Neuronal stem cell (in vitro differentiated cells): ENCODE measurements at regions not wholly inside any gene's neighbourhood (a gene's known extent, or its start where the extent isn't known, plus 50 kb on each side); places are given as distances from the start of the nearest gene placed in this dataset.

Source experiments
- DNase-seq: peaks from one replicate; pipeline ENCODE4 v3.0.0-alpha.2; 2013; ENCODE audit warnings: low spot score
- H2AFZ ChIP-seq: one replicate; pipeline ENCODE4 v1.6.1; 2013; ENCODE audit warnings: mild to moderate bottlenecking, low read length, inconsistent platforms
- H2AK5ac ChIP-seq: 2 replicates; pipeline ENCODE4 v1.6.1; 2013; ENCODE audit warnings: low read depth, mild to moderate bottlenecking, inconsistent platforms, low read length, moderate library complexity, mixed read lengths
- H2BK120ac ChIP-seq: 2 replicates; pipeline ENCODE4 v1.6.1; 2013; ENCODE audit warnings: low read depth, mild to moderate bottlenecking, inconsistent platforms, low read length, moderate library complexity, mixed read lengths
- H2BK12ac ChIP-seq: one replicate; pipeline ENCODE4 v1.6.1; 2013; ENCODE audit warnings: low read length, inconsistent platforms
- H2BK15ac ChIP-seq: 2 replicates; pipeline ENCODE4 v1.6.1; 2013; ENCODE audit warnings: mild to moderate bottlenecking, low read length, inconsistent platforms, mixed read lengths
- H2BK5ac ChIP-seq: one replicate; pipeline ENCODE4 v1.6.1; 2013; ENCODE audit warnings: inconsistent platforms, mild to moderate bottlenecking, low read length, moderate library complexity
- H3K14ac ChIP-seq: one replicate; pipeline ENCODE4 v1.6.1; 2013; ENCODE audit warnings: low read length, inconsistent platforms
- H3K18ac ChIP-seq: 2 replicates; pipeline ENCODE4 v1.6.1; 2013; ENCODE audit warnings: low read length, inconsistent platforms
- H3K23ac ChIP-seq: 2 replicates; pipeline ENCODE4 v1.6.1; 2013; ENCODE audit warnings: low read depth, mild to moderate bottlenecking, mixed read lengths, low read length, inconsistent platforms; ENCODE audit not compliant: poor library complexity
- H3K27ac ChIP-seq: replicated peaks from 3 replicates; pipeline ENCODE4 v1.5.1; 2013; ENCODE audit warnings: low read length, inconsistent platforms
- H3K27me3 ChIP-seq, 3 experiments: 2 replicates each; pipeline ENCODE4 v1.6.1; 2013; ENCODE audit warnings: low read length in 3 of 3, mild to moderate bottlenecking in 2 of 3, inconsistent platforms in 1 of 3, low read depth in 1 of 3, mixed read lengths in 1 of 3, moderate library complexity in 1 of 3; ENCODE audit not compliant: control insufficient read depth in 3 of 3, insufficient read depth in 3 of 3
- H3K36me3 ChIP-seq, 2 donors: replicated peaks in 1 of 2; 2 replicates each; pipeline ENCODE4 v1.6.1; 2013; ENCODE audit warnings: low read length in 2 of 2; ENCODE audit not compliant: control insufficient read depth in 2 of 2, insufficient read depth in 2 of 2
- H3K4ac ChIP-seq: 2 replicates; pipeline ENCODE4 v1.6.1; 2013; ENCODE audit warnings: inconsistent platforms, mild to moderate bottlenecking, low read length, moderate library complexity
- H3K4me1 ChIP-seq, 2 donors: 1 replicate in 1 of 2; 2 replicates in 1 of 2; pipeline ENCODE4 v1.6.1; 2013; ENCODE audit warnings: low read length in 2 of 2, low read depth in 1 of 2; ENCODE audit not compliant: control insufficient read depth in 2 of 2, insufficient read depth in 1 of 2
- H3K4me2 ChIP-seq: one replicate; pipeline ENCODE4 v1.6.1; 2013; ENCODE audit warnings: mild to moderate bottlenecking, low read length, inconsistent platforms; ENCODE audit not compliant: insufficient read depth, poor library complexity, severe bottlenecking
- H3K4me3 ChIP-seq, 2 donors: 2 replicates each; pipeline ENCODE4 v1.5.1; 2013; ENCODE audit warnings: low read length in 2 of 2, mild to moderate bottlenecking in 2 of 2, inconsistent platforms in 1 of 2, moderate library complexity in 1 of 2
- H3K79me1 ChIP-seq: one replicate; pipeline ENCODE4 v1.6.1; 2013; ENCODE audit warnings: low read depth, mild to moderate bottlenecking, inconsistent platforms, low read length, moderate library complexity
- H3K9ac ChIP-seq: one replicate; pipeline ENCODE4 v1.6.1; 2013; ENCODE audit warnings: mild to moderate bottlenecking, low read depth, low read length, inconsistent platforms; ENCODE audit not compliant: poor library complexity
- H3K9me3 ChIP-seq, 2 donors: replicated peaks in 1 of 2; 2 replicates each; pipeline versions ENCODE3 to v1.6.1; 2013; ENCODE audit warnings: low read length in 2 of 2, mild to moderate bottlenecking in 2 of 2, inconsistent platforms in 1 of 2, low read depth in 1 of 2, mixed read lengths in 1 of 2, moderate library complexity in 1 of 2; ENCODE audit not compliant: control insufficient read depth in 2 of 2, insufficient read depth in 1 of 2
- H4K8ac ChIP-seq: one replicate; pipeline ENCODE4 v1.6.1; 2013; ENCODE audit warnings: low read depth, mild to moderate bottlenecking, inconsistent platforms, low read length, moderate library complexity
- H4K91ac ChIP-seq: one replicate; pipeline ENCODE4 v1.6.1; 2013; ENCODE audit warnings: low read length, low read depth, mild to moderate bottlenecking, inconsistent platforms; ENCODE audit not compliant: poor library complexity
- WGBS, 2 donors: extraction: QIAGEN DNeasy Blood & Tissue Kit; methylation state at CpG; one replicate each; pipeline ENCODE4 v1.1.7; 2013; ENCODE audit warnings: missing lambda C conversion rate in 2 of 2, mixed read lengths in 1 of 2; ENCODE audit not compliant: insufficient read length in 2 of 2, insufficient replicate concordance in 1 of 2; ENCODE audit errors: extremely low coverage in 2 of 2; 5-methylcytosine and 5-hydroxymethylcytosine counted together

- Histone ChIP-seq H3K14ac (no peak overlapping the region), H3K18ac (no peak overlapping the region), H2BK5ac (no peak overlapping the region), H3K36me3 (no peaks in the 10 kb centered on the region), H2BK12ac (no peak overlapping the region), H2BK120ac (no peak overlapping the region), H2AK5ac (no peak overlapping the region), H2AFZ (no peak overlapping the region), H3K4ac (no peak overlapping the region), H2BK15ac (no peak overlapping the region), H3K4me3 (no peak overlapping the region), H3K27me3 (no peaks in the 10 kb centered on the region), H3K9ac (no peak overlapping the region), H3K79me1 (no peaks in the 10 kb centered on the region), H4K8ac (no peak overlapping the region), H4K91ac (no peak overlapping the region), H3K4me2 (no peak overlapping the region), H3K4me1 (peaks cover 0 to 4% of the 10 kb centered on the region in 2 donors), H3K27ac (no peak overlapping the region), H3K9me3 (no peaks in the 10 kb centered on the region), H3K23ac (no peak overlapping the region)
- DNase-seq = no peak
Observed at GRCh38 chr16:73864868-73865267, 431.7 kb upstream of the PSMD7 start.

DNA sequence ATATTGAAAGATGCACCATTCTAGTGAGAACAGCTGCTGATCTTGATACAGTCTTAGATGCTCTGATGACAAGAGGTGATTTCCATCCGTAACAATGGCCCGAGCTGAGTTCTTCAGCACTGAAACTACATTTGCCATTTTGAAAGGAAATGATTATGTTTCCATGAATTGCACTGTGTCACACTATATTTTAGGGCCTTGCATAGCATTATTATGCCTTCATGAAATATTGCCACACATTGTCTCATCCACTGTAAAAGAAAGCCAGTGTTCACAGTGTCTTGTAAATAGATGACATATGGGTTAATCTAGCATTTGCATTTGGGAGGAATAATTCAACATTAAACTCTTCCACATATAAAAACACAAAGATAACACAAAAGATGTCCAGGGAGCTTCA is 438.3 kb upstream of the PSMD7 start:
- Histone ChIP-seq H4K91ac (no peak overlapping the region), H3K27me3 (no peaks in the 10 kb centered on the region), H2AK5ac (no peak overlapping the region), H3K4me2 (no peak overlapping the region), H2BK120ac (no peak overlapping the region), H2BK15ac (no peak overlapping the region), H3K4me1 (peaks cover 0 to 8% of the 10 kb centered on the region in 2 donors), H3K4ac (no peak overlapping the region), H3K9me3 (peaks cover 0 to 3% of the 10 kb centered on the region in 2 donors), H4K8ac (no peak overlapping the region), H2BK5ac (no peak overlapping the region), H2AFZ (no peak overlapping the region), H3K18ac (no peak overlapping the region), H3K14ac (no peak overlapping the region), H3K9ac (no peak overlapping the region), H3K79me1 (no peaks in the 10 kb centered on the region), H3K23ac (no peak overlapping the region), H3K36me3 (no peaks in the 10 kb centered on the region), H2BK12ac (no peak overlapping the region), H3K27ac (no peak overlapping the region), H3K4me3 (no peak overlapping the region)
- no peak for DNase-seq
- WGBS, 2 donors = no CpG with 5 or more reads among the region's 2 CpGs

GRCh38 chr16:73853968-73854367 is 442.6 kb upstream of the PSMD7 start:
- DNase-seq = no peak
- Histone ChIP-seq H2AK5ac (no peak overlapping the region), H2BK15ac (no peak overlapping the region), H3K23ac (no peak overlapping the region), H3K14ac (no peak overlapping the region), H3K4ac (no peak overlapping the region), H2BK5ac (no peak overlapping the region), H3K27me3 (no peaks in the 10 kb centered on the region), H2BK120ac (no peak overlapping the region), H3K9ac (no peak overlapping the region), H3K4me2 (no peak overlapping the region), H3K4me1 (no peaks in the 10 kb centered on the region), H3K4me3 (no peak overlapping the region), H3K9me3 (peaks cover 0 to 3% of the 10 kb centered on the region in 2 donors), H3K27ac (no peak overlapping the region), H3K18ac (no peak overlapping the region), H4K91ac (no peak overlapping the region), H4K8ac (no peak overlapping the region), H3K36me3 (no peaks in the 10 kb centered on the region), H2BK12ac (no peak overlapping the region), H2AFZ (no peak overlapping the region), H3K79me1 (no peaks in the 10 kb centered on the region)
- no CpG with 5 or more reads among the region's 5 CpGs for WGBS, 2 donors

DNA sequence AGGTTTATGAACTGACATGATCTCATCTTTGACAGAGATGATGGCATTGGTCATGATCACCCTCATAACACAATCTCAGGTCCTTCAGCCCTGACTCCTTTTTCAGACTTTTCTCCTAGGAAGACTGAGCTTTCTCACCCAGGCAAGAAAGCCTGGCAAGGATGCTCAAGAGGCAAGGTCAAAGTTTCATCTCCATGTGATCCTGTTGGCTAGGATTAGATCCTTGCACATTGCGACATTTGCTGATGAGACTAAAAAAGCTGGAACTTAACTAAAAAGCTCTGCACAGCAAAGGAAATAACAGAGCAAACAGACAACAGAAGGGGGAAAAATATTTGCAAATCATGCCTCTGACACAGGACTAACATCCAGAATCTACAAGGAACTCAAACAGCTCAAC is 444.1 kb upstream of the PSMD7 start:
- Histone ChIP-seq H3K18ac (no peak overlapping the region), H3K23ac (no peak overlapping the region), H2AK5ac (no peak overlapping the region), H2BK120ac (no peak overlapping the region), H3K9ac (no peak overlapping the region), H3K14ac (no peak overlapping the region), H3K27ac (no peak overlapping the region), H2BK15ac (no peak overlapping the region), H4K8ac (no peak overlapping the region), H2AFZ (no peak overlapping the region), H3K79me1 (no peaks in the 10 kb centered on the region), H3K4me3 (no peak overlapping the region), H3K4me1 (no peaks in the 10 kb centered on the region), H2BK12ac (no peak overlapping the region), H3K9me3 (peaks cover 0 to 3% of the 10 kb centered on the region in 2 donors), H3K27me3 (no peaks in the 10 kb centered on the region), H4K91ac (no peak overlapping the region), H3K4me2 (no peak overlapping the region), H2BK5ac (no peak overlapping the region), H3K36me3 (no peaks in the 10 kb centered on the region), H3K4ac (no peak overlapping the region)
- no peak for DNase-seq
- WGBS, 2 donors = no CpG with 5 or more reads among the region's 1 CpG
